Activated CD4-positive, alpha-beta T cell treated with anti-CD3 and anti-CD28 coated beads for 36 hours (primary cell): ENCODE measurements at regions not wholly inside any gene's neighbourhood (a gene's known extent, or its start where the extent isn't known, plus 50 kb on each side); places are given as distances from the start of the nearest gene placed in this dataset.

Source experiments
- ATAC-seq: fragments of 200-7000 bp; cut with Tn5 transposase; one replicate; pipeline ENCODE4 v1.10.0; 2021; ENCODE audit warnings: mild to moderate bottlenecking, moderate library complexity
- CTCF ChIA-PET: fragments of 350-600 bp; sonication (Branson Sonifier 250); formaldehyde crosslinking; loops from one replicate; lab custom pipeline; 2021; ENCODE audit warnings: antibody characterized with exemption; lab: Charles Lee
- POLR2A ChIA-PET: fragments of 350-600 bp; sonication (Branson Sonifier 250); formaldehyde crosslinking; loops from one replicate; lab custom pipeline; 2021; ENCODE audit warnings: antibody characterized with exemption, inconsistent platforms; lab: Charles Lee
- DNase-seq: peaks from one replicate; pipeline ENCODE4 v3.0.0-alpha.2; 2020
- H3K27ac Mint-ChIP-seq: one replicate; pipeline ENCODE4 v1.8.0; 2021; ENCODE audit warnings: mixed read lengths
- H3K27me3 Mint-ChIP-seq: one replicate; pipeline ENCODE4 v1.8.0; 2021; ENCODE audit warnings: mixed read lengths
- H3K36me3 Mint-ChIP-seq: one replicate; pipeline ENCODE4 v1.8.0; 2021; ENCODE audit warnings: low read depth, mixed read lengths
- H3K4me1 Mint-ChIP-seq: one replicate; pipeline ENCODE4 v1.8.0; 2021; ENCODE audit warnings: mixed read lengths
- H3K4me3 Mint-ChIP-seq: one replicate; pipeline ENCODE4 v1.8.0; 2021; ENCODE audit warnings: mild to moderate bottlenecking, moderate library complexity, mixed read lengths
- H3K9me3 Mint-ChIP-seq: one replicate; pipeline ENCODE4 v1.8.0; 2021; ENCODE audit warnings: low read depth, mixed read lengths
- intact Hi-C, 2 experiments: fragments of 100-400 bp; cut with DNase I in 1 of 2; cut with micrococcal nuclease in 1 of 2; formaldehyde crosslinking; loops; one replicate each; pipeline versions ENCODE4 v1.14.2 to v1.15.1; 2022 to 2024; cut with DNase I, micrococcal nuclease

GRCh38 chr4:125132729-125133128 lies 182.0 kb upstream of the FAT4 start:
- Mint-ChIP-seq H3K4me1 (no peaks in the 10 kb centered on the region), H3K36me3 (no peaks in the 10 kb centered on the region), H3K27me3 (no peaks in the 10 kb centered on the region), H3K27ac (no peak overlapping the region), H3K9me3 (peaks cover 4% of the 10 kb centered on the region), H3K4me3 (no peak overlapping the region)
- no peak for ATAC-seq
- intact Hi-C loops, result no loop called here
- no peak for DNase-seq
- CTCF ChIA-PET, result no interaction called here
- POLR2A ChIA-PET, result no interaction called here

GRCh38 chr4:125131891-125132680 lies 182.7 kb upstream of the FAT4 start:
- intact Hi-C loops, result no loop called here
- Mint-ChIP-seq H3K4me3 (no peak overlapping the region), H3K36me3 (no peaks in the 10 kb centered on the region), H3K9me3 (peaks cover 4% of the 10 kb centered on the region), H3K27me3 (no peaks in the 10 kb centered on the region), H3K4me1 (no peaks in the 10 kb centered on the region), H3K27ac (no peak overlapping the region)
- POLR2A ChIA-PET, result no interaction called here
- ATAC-seq (no peak), DNase-seq (no peak)
- CTCF ChIA-PET, result no interaction called here

- intact Hi-C loops, result no loop called here
- Mint-ChIP-seq H3K4me3 (no peak overlapping the region), H3K36me3 (no peaks in the 10 kb centered on the region), H3K27me3 (no peaks in the 10 kb centered on the region), H3K9me3 (peaks cover 3% of the 10 kb centered on the region), H3K4me1 (no peaks in the 10 kb centered on the region), H3K27ac (no peak overlapping the region)
- CTCF ChIA-PET, result no interaction called here
- no peak for ATAC-seq
- POLR2A ChIA-PET, result no interaction called here
- no peak for DNase-seq
These were observed 189.5 kb upstream of the FAT4 start for GRCh38 chr4:125125276-125125675.

GRCh38 chr4:125123570-125124109 lies 191.1 kb upstream of the FAT4 start:
- H3K27me3 Mint-ChIP-seq, result no peaks in the 10 kb centered on the region
- DNase-seq (no peak), ATAC-seq (no peak)
- intact Hi-C loops, result no loop called here
- no peaks in the 10 kb centered on the region for H3K4me1 Mint-ChIP-seq
- ChIA-PET POLR2A (no interaction called here), CTCF (no interaction called here)
- peaks cover 1% of the 10 kb centered on the region for H3K9me3 Mint-ChIP-seq
- H3K4me3 Mint-ChIP-seq, result no peak overlapping the region
- no peaks in the 10 kb centered on the region for H3K36me3 Mint-ChIP-seq
- no peak overlapping the region for H3K27ac Mint-ChIP-seq

GRCh38 chr4:125121581-125121980 lies 193.2 kb upstream of the FAT4 start:
- H3K27me3 Mint-ChIP-seq, result no peaks in the 10 kb centered on the region
- ChIA-PET CTCF (no interaction called here), POLR2A (no interaction called here)
- DNase-seq, result no peak
- intact Hi-C loops, result no loop called here
- H3K27ac Mint-ChIP-seq, result no peak overlapping the region
- no peaks in the 10 kb centered on the region for H3K9me3 Mint-ChIP-seq
- ATAC-seq, result no peak
- no peak overlapping the region for H3K4me3 Mint-ChIP-seq
- H3K36me3 Mint-ChIP-seq, result no peaks in the 10 kb centered on the region
- H3K4me1 Mint-ChIP-seq, result no peaks in the 10 kb centered on the region

GRCh38 chr4:125116431-125116830 lies 198.3 kb upstream of the FAT4 start:
- Mint-ChIP-seq H3K4me3 (no peak overlapping the region), H3K36me3 (no peaks in the 10 kb centered on the region), H3K27me3 (no peaks in the 10 kb centered on the region), H3K9me3 (no peaks in the 10 kb centered on the region), H3K27ac (no peak overlapping the region), H3K4me1 (no peaks in the 10 kb centered on the region)
- intact Hi-C loops, result no loop called here
- ATAC-seq (no peak), DNase-seq (no peak)
- ChIA-PET POLR2A (no interaction called here), CTCF (interaction anchor here (0.6 kb wide), 1 partner anchor 1243 kb away, joined by 3 read pairs; no protein-coding TSS in a partner anchor)

- ChIA-PET POLR2A (no interaction called here), CTCF (no interaction called here)
- DNase-seq, result no peak
- intact Hi-C loops, result no loop called here
- H3K27me3 Mint-ChIP-seq, result no peaks in the 10 kb centered on the region
- no peaks in the 10 kb centered on the region for H3K4me1 Mint-ChIP-seq
- no peak for ATAC-seq
- no peaks in the 10 kb centered on the region for H3K9me3 Mint-ChIP-seq
- no peak overlapping the region for H3K27ac Mint-ChIP-seq
- H3K4me3 Mint-ChIP-seq, result no peak overlapping the region
- H3K36me3 Mint-ChIP-seq, result no peaks in the 10 kb centered on the region
These were observed 198.8 kb upstream of the FAT4 start for GRCh38 chr4:125115941-125116340.

- H3K4me1 Mint-ChIP-seq, result no peaks in the 10 kb centered on the region
- no peak overlapping the region for H3K4me3 Mint-ChIP-seq
- H3K36me3 Mint-ChIP-seq, result no peaks in the 10 kb centered on the region
- no peaks in the 10 kb centered on the region for H3K27me3 Mint-ChIP-seq
- ChIA-PET POLR2A (no interaction called here), CTCF (no interaction called here)
- H3K9me3 Mint-ChIP-seq, result no peaks in the 10 kb centered on the region
- ATAC-seq, result no peak
- intact Hi-C loops, result no loop called here
- no peak overlapping the region for H3K27ac Mint-ChIP-seq
- no peak for DNase-seq
These were observed 199.3 kb upstream of the FAT4 start for GRCh38 chr4:125115476-125115875.

GRCh38 chr4:125112536-125112935 lies 202.2 kb upstream of the FAT4 start:
- ATAC-seq (no peak), DNase-seq (no peak)
- Mint-ChIP-seq H3K4me3 (no peak overlapping the region), H3K4me1 (no peaks in the 10 kb centered on the region), H3K36me3 (no peaks in the 10 kb centered on the region), H3K9me3 (no peaks in the 10 kb centered on the region), H3K27me3 (no peaks in the 10 kb centered on the region), H3K27ac (no peak overlapping the region)
- CTCF ChIA-PET, result no interaction called here
- intact Hi-C loops, result no loop called here
- POLR2A ChIA-PET, result no interaction called here

GRCh38 chr4:125111323-125111722 lies 203.4 kb upstream of the FAT4 start:
- H3K4me1 Mint-ChIP-seq, result no peaks in the 10 kb centered on the region
- H3K4me3 Mint-ChIP-seq, result no peak overlapping the region
- DNase-seq (no peak), ATAC-seq (no peak)
- no peaks in the 10 kb centered on the region for H3K27me3 Mint-ChIP-seq
- intact Hi-C loops, result no loop called here
- no peaks in the 10 kb centered on the region for H3K36me3 Mint-ChIP-seq
- no peak overlapping the region for H3K27ac Mint-ChIP-seq
- H3K9me3 Mint-ChIP-seq, result no peaks in the 10 kb centered on the region
- ChIA-PET CTCF (interaction anchor here (0.7 kb wide), 1 partner anchor 1938 kb away, joined by 4 read pairs; no protein-coding TSS in a partner anchor), POLR2A (no interaction called here)

GRCh38 chr4:125105561-125105960 lies 209.2 kb upstream of the FAT4 start:
- intact Hi-C loops, result no loop called here
- POLR2A ChIA-PET, result no interaction called here
- ATAC-seq (no peak), DNase-seq (no peak)
- Mint-ChIP-seq H3K27me3 (no peaks in the 10 kb centered on the region), H3K4me1 (no peaks in the 10 kb centered on the region), H3K4me3 (no peak overlapping the region), H3K27ac (no peak overlapping the region), H3K9me3 (no peaks in the 10 kb centered on the region), H3K36me3 (no peaks in the 10 kb centered on the region)
- CTCF ChIA-PET, result no interaction called here

- no peak for ATAC-seq
- intact Hi-C loops, result no loop called here
- H3K36me3 Mint-ChIP-seq, result no peaks in the 10 kb centered on the region
- CTCF ChIA-PET, result no interaction called here
- no peaks in the 10 kb centered on the region for H3K4me1 Mint-ChIP-seq
- no peak overlapping the region for H3K27ac Mint-ChIP-seq
- no peak for DNase-seq
- H3K4me3 Mint-ChIP-seq, result no peak overlapping the region
- peaks cover 2% of the 10 kb centered on the region for H3K27me3 Mint-ChIP-seq
- POLR2A ChIA-PET, result no interaction called here
- H3K9me3 Mint-ChIP-seq, result no peaks in the 10 kb centered on the region
These were observed 210.1 kb upstream of the FAT4 start for GRCh38 chr4:125104616-125105015.
